ENCODE measurements at regions not wholly inside any gene's neighbourhood (a gene's known extent, or its start where the extent isn't known, plus 50 kb on each side); places are given as distances from the start of the nearest gene placed in this dataset.

DNA sequence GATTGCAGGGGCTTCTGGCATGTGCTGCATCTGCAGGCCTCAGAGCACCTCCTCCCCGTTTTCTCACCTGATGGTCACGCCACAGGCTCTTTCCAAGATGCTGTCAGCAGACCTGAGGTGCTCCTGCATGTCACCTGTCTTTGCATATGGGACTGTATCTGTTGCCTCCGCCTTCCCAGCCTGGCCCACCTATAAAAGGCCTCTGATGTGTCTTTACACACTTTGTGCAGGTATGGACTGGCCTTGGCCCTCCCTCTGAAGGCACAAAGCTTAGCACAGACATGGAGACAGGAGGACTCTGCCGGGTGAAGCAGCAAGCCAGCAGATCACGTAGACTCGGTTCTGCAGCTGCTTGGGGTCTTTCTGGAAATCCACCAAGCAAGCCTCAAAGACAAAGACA lies 220.9 kb upstream of the PPP2R2D start:
- no peak for DNase-seq

DNA sequence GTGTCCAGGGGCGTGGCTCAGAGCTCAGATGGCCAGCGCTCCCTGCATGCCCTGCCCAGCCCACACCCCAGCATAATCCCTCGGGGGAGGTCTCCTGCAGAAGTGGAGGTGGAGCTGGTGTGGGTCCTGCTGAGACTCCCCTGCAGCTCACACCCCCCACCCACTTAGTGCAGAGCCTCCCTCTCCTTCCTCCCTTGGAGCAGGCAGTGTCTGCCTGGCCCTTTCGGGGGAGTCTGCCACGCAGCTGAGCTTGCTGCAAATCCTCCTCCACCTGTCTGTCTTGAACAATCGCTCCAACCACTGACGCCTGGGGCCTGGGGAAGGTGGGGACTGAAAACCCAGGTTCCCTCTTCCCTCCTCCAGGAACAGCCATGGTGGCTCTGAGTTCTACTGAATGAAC lies 219.7 kb upstream of the PPP2R2D start:
- DNase-seq, result no peak

DNA sequence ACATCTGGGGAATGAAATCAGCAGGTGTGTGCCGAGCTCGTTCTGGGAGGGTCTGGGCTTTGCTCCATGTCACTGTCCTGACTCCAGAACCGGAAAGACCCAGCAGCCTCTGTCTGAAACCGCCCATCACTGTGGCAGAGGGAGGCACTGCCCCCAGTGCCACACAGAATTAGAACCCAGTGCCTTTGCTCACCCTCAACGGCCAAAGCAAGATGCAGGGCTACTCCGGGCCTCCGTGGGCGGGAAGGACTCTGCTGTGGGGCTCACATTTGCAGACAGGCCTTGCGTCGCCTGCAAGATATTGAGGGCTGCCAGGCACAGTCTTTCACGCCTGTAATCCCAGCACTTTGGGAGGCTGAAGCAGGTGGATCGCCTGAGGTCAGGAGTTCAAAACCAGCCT lies 219.2 kb upstream of the PPP2R2D start:
- DNase-seq, result no peak

DNA sequence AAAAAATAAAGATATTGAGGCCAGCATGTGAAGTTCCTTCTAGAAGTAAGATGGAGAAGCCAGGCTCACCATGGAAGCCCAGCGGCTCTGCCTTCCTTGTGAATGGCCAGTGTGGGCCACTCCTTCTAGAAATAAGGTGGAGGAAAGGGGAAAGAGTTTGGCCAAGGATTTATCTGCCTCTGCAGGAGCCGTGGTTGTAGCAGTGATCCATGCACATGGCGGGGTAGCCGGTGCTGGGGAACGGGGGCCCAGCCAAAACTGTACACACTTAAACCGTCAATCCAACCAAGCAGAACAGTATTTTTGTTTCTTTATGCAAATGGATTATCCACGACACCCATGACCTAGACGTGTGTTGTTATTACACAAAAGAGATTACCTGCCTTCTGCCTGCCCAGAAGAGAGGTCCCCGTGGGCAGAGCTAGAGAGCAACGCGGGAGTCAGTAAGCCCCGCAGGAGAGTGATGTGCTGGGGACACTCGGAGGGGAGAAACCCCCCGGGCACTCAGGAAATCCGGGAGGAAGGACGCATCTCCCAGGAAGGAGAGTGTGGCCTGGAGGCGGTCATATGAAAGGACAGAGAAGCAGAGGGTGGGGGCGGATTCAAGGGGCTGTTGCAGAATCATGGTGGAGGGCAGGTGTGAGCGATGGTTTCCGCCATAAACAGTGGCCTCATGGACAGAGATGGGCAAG lies 218.4 kb upstream of the PPP2R2D start:
- DNase-seq, result no peak

DNA sequence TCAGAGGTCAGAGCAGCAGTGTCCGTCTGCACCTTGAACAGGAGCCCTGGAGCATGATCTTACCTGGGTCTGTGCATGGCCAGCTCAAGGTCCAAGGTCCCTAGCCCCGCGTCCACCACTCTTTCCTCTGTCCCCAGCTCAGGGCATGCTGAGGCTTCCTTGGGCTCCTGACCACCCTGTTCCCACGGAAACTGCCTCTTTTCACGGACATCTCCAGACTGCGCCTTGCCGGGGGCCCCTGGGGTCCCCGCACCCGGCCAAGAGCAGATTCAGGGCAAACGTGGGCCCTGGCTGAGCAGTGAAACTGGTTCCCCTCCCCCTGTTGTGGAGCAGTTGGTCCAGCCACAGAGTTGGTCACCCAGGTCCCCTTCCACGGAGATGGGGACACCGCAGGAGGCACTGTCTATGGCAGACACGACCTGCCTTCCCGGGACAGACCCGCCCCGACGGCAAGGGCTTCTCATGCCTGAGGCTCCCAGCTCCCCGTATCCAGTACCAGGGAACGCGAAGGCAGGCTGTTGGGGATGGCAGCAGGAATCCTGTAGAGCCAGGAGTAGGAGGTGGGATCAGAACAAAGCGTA lies 217.4 kb upstream of the PPP2R2D start:
- no peak for DNase-seq

DNA sequence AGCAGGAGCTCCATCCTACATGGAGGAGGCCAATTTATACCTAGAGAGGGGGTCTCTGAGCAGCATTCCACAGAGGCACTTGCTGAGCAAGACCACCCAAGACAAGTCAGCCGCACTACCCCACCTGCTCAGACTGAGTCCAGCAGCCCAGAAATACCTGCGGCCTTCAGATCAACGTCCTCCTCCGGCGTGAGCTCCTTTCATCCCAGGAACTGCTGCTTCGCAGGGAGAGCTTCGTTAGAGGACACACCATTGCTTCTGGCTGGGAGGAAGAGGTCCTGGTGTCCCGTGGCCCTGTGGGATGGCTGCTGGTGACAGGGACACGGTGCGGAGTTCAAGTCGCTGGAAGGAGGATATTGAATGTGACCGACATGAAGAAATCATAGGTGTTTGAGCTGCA lies 216.9 kb upstream of the PPP2R2D start:
- DNase-seq, result no peak

DNA sequence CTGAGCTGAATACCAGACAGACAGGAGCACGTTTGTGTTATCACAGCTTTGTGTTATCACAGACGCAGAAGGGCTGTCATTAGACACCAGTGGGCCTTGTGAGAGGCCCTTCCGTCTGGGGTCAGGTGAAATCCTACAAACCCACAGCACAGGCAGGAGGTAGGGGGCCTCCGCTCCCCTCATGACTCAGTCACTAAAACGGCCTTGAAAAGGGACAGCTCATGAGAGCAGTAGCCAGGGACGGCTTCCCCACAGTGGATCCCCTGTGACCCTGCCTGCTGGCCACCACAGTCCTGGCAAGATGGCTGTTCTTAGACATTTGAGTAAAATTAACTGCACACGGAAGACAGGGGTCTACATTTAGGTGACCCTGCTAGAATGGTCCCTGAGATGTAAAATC lies 215.8 kb upstream of the PPP2R2D start:
- DNase-seq, result no peak

DNA sequence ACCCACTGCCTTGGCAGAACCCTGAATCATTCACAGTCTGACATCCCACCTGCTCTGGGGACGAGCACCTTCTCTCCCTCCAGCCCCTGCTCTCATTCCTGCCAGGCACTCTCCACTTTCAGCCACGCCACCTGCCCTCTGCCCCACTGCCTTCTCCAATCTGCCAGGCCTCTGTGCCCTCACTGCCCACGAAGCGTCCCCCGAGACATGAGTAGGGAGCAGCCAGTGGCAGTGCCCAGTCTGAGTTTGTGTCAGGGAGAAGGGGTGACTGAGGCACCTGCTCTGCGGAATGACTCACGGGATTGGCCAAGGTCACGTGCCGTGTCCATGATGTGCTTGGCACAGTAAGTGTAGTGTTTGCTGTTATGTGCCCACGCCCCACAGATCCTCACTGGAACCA lies 215.2 kb upstream of the PPP2R2D start:
- DNase-seq, result no peak

DNA sequence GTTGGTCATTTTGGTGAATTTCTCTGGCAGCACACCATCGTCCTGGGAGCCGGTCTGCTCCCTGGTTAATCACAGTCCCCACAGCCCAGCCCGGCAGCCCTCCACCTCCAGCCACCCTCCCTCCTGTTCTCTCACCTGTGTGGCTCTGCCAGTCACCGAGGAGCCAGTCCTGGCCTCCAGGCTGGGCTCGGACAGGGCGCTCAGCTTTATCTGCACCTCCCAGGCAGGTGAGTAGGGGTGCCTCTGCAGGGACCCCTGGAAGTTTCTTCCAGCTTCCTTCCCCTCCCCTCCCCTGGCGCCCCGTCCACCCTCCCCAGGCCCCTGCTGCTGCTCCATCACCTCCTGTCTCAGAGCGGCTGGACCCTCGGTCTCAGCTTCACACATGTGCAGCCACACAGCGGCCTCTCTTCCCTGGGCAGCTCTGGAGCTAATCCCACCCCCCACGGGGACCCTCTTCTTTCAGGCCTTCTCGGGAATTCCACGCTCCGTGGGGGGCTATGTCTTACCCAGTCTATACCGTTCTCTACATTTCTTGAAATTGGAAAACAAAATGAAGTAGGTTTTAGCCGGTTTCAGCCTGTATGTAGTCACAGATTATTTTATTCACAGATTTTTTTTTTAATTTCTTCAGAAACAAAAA lies 213.9 kb upstream of the PPP2R2D start:
- DNase-seq, result no peak

DNA sequence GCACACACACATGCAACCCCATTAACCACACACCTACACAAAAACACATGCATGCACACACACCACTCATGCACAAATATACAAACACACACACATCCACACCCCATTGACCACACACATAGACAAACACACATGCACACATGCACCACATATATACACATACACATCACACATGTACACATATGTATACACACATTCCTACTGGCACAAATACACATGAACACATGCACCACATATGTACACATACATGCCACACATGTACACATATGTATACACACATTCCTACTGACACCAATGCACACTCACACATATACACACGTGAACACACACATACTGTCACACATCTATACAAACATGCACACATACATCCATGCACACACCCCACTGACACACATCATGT lies 212.5 kb upstream of the PPP2R2D start:
- no peak for DNase-seq

DNA sequence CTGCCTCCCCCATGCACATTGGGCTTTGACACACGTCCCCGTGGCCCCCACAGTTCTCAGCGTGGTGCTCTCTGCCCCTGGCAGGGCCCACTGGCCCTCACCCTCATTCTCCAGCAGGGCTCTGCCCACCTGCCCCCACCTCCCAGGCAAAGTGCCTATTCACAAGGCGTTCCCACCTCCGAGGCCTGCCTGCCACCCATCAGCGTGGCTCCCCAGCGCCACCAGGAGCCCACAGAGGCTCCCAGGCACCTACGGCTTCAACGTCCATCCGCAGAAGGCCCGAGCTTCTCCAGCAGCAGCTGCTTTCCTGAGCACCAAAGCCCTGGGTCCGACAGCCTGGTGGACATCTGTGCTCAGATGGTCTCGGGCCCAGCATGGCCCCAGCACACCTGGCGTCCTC lies 211.8 kb upstream of the PPP2R2D start:
- DNase-seq, result no peak

DNA sequence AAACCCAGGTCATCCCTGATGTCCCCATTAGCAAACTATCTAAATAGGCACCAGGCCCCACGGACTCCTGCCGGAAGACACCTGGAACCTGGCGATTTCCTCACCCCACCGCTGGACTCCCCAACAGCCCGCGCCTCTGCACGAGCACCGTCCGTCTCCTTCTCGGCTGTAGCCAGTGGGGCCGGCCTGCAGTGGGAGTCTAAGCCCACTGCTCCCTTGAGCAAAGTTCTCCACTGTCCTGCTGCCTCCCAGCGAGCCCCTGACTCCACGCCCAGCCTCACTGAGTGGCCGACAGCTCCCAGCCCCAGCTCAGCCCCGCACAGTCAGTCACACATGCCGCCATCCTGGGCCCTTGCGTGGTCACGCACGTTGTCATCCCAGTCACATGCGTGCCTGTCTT lies 211.3 kb upstream of the PPP2R2D start:
- DNase-seq, result no peak

DNA sequence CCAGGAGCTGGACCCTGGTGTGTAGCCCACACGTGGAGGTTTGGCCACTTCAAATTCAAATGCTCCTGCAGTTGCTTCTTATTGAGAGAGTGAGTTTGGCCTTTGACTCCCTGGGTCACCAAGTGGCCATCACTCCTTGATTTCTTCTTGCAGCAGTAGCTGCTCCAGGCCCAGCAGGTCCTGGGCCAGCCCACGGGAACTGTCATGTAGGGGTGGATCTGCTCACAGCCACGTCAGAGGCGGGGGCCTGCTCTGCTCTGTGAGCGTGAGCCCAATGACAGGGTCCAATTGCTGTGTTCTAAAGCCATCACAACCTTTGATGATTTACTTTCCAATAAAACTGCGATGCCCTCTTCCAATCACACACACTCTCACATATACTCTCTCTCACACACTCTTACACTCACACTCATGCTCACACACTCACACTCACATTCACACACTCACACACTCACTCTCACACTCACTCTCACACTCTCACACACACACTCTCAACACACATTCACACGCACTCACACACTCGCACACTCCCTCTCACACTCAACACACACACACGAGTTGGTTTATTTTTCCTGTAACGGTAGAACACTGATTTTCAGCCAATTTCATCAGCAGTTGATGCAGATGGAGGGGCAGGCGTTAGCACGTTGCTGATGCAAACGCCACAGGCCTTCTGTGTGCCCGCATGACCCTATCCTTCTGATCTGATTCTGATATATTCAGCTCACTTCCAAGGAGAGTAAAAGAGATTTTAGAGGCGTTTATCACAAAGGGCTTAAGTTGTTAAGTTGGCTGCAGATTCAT lies 210.7 kb upstream of the PPP2R2D start:
- no peak for DNase-seq

DNA sequence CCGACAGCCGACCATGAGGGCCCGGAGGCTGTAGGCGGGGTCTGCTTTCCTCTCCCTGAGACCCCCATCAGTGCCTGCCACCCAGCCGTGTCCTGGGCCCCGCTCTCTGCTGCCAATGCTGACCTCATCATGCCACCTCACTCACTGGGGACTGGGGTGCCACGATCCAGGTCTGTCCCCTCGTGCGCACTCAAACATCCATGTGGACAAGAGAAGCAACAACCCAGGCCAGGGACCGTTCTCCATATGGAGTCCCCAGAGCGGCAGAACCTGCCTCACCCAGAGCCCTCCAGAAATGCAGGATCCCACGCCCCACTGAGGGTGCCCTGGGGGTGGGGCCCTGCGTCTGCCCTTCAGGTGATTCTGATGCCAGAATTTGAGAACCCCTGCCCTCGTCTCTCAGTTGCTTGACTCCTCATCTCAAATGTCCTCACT lies 210.0 kb upstream of the PPP2R2D start:
- DNase-seq, result no peak

DNA sequence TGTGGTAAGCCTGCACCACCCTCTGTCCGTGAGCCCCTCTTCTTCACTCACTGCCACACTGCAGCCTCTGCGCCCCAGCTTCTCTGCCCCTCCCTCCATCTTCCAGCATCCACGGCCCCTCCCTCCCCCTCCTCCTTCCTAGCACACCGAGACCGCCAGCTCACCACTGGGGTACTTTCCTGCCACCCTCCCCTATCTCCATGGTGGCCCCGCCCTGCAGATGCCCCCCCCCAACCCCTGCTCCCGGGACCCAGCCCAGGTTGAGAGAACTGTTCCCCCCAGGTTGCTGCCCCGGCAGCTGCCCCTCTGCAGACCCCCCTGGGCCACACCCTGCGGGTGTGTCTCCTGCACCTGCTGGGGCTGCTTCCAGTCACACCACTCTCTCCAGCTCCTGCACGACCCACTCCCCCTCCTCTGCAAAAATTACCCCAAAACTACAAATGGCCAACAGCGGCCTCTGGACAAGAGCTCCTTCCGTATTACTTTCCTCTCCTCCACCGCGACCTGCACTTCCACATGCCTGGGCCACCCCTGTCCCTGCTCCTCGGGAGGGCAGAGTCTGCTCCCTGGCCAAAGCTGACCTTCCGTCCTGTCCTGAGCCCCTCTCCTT lies 209.2 kb upstream of the PPP2R2D start:
- DNase-seq, result no peak

DNA sequence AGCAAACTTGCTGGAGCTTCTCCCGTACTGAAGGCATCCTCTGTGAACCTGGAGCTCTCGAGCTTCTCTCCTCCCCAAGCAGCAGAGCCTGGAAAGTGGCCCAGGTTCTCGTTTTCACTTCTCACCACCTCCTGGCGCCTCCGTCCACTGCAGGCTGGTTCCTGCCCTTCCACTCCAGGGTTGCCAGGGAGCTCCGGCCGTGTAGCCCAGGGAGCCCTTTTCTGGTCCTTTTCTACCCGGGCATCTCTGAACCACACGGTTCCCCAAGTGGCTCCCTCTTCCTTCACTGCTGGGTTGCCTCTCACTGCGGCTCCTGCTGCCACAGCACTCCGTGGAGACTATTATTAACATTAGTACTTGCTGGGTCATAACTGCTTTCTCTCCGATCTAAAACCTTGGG lies 208.6 kb upstream of the PPP2R2D start:
- no peak for DNase-seq

DNA sequence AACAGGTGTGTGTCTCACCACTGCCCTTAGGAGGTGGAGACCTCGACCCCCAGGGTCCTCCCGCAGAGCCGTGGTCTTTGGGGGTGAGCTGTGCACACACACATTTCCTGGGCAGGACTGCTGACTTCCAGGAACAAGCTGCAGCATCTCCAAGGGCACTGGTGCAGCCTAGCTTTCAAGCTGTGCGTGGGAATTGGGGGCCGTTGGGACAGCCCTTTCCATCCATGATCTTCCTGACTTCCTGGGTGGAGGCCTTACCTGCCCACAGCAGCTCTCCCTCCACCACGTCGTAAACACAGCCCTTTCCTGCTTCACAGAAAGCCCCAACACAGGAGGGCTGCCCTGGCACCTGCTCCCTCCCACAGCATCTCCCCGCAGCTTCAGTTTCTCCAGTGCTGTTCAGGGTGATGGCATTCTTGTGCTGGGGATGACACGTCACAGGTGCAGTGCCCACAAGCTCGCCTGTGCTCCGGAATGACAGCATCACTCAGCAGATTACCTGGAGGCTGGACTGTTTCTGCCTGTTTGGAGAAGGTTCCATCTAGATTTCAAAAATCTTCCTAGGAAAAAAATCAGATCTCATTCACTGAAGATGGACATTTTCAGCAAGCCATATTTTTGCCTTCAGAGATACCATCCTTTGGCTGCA lies 208.0 kb upstream of the PPP2R2D start:
- DNase-seq, result no peak

DNA sequence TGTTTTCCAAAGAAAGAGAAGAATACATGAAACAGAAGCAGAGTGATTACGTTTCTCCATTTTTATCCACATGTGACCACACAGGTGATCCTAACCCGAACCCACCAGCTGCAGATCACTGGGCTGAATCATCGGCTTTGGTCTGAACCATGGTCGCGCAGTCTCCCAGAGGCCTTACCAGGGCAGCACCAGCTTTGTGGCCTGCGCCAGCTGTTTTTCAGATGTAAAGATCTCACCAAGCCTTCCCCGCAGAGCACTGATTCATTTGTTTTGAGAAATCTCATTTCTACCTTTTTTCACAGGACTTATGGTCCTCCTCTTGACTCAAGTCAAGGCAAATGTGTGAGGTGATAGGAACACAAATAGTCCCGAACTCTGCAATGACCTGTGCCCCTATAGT lies 207.0 kb upstream of the PPP2R2D start:
- DNase-seq, result no peak

DNA sequence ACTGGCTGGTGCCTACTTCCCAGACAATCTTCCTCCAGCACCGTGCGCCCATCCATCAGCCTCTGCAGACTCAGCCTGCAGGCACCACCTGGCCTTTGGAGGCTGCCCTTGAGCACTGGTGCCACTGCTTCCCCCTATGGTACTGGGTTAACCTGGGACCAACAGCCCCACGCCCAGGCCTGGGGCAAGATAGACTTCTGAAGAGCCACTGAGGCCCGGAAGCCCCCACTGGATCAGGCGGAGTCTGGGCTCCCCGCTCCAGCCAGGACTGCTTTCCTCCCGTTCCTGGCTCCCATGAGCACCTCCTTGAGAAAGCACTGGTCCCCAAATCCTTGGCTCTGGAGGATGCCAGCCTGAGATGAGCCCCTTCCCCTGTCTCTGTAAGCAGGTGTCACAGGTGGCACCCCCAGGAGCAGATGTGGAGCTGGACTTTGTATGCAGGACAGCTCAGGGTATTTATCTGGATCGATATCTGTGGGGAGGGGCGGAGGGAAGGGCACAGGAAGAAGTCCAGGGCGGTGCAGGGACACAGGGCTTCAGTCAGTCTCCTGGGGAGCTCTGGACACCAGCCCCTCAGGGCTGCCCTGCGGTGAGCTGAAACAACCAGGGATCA lies 206.5 kb upstream of the PPP2R2D start:
- no peak for DNase-seq

DNA sequence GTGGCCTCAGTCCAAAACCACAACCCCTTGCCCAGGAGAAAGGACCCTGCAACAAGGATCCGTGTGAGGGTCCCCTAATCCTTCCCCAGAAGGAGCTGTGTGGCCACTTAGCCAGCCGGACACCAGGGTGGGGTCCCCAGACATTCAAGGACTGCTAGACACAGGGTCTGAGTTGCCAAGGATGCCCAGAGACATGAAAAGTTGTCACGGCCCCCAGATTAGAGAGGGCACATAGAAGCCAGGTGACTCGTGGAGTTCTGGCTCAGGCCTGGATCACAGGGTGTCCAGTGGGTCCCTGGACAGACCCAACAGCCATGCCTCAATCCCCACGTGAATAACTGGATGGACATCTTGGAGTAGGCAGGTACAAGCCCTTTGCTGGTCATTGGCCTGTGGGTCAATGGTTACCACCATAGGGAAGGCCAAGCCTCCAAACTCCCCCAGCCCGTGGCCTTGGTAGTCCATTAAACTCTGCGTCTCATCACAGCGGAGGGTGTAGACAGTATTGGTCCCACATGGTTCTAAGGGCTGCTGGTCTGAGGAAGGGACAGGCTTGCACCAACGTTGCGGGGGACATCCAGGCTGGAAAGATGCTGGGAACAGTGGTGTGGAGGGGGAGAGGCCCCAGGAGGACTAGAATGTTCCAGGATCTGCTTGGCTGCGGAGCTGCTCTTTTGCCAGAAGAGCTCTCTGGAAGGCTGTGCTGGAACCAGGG lies 205.9 kb upstream of the PPP2R2D start:
- DNase-seq, result no peak

DNA sequence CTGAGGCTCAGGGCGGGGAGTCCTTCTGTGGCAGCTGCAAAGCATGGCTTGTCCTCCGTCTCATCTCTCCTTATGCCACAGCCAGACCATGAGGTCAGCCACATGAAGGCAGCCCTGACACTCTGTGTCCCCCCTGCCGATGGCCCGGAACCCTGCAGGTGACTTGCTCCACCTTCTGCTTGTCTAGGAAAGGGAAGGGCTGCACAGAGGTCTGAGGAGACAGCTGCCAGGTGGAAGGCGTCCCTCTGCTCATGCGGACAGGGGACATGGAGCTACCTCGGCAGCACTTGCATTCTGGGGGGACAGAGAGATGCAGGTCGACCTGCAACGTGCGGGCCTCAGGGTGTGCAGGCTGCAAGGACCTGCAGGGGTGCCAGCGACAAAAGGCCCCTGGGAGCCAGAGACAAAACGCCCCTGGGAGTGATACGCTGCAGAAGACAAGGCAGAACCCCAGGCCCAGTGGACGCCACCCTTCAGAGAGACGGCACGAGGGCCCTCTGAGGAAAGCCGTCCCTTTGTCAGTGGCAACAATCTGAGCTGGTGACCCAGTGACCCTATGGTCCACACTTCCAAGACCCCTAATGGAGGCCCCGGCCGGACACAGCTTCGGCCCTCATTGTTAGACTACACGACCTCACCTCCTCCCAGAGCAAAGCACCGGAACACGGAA lies 205.2 kb upstream of the PPP2R2D start:
- no peak for DNase-seq
